Left cardiac atrium (tissue), 4 donors: ENCODE measurements at regions not wholly inside any gene's neighbourhood (a gene's known extent, or its start where the extent isn't known, plus 50 kb on each side); places are given as distances from the start of the nearest gene placed in this dataset.
"Not testable (repeated sequence)": the region's sequence is repeated elsewhere in the genome, so short reads cannot be mapped to it uniquely, and the experiment has no call there.

Experiments
- ATAC-seq, 2 donors: fragments of 200-7000 bp; cut with Tn5 transposase; one replicate each; pipeline ENCODE4 v1.9.1; 2020; ENCODE audit warnings: mild to moderate bottlenecking in 2 of 2, moderate library complexity in 2 of 2
- DNase-seq: peaks from one replicate; pipeline ENCODE4 v3.0.0-alpha.2; 2020
- intact Hi-C, 2 donors: fragments of 100-400 bp; cut with DNase I; formaldehyde crosslinking; loops; one replicate each; pipeline versions ENCODE4 v1.14.1 to v1.15.1; 2022 to 2023
- donor health status: DM: no; HTN: yes; CAD: no.
- donor health status: DM: no; HTN: yes; CAD: no; lungs with severe emphysema.
- donor health status: DM: yes; HTN: yes; CAD: no.
- donor health status: Dilated cardiomyopathy.

- ATAC-seq, DNase-seq, intact Hi-C loops: not testable (repeated sequence)
These were observed 342.0 kb upstream of the PKN2 start for GRCh38 chr1:88342081-88342480.

GRCh38 chr1:88350648-88351047 lies 333.4 kb upstream of the PKN2 start:
- ATAC-seq (no peak), DNase-seq (no peak)
- intact Hi-C loops: no loop called here

- intact Hi-C loops: no loop called here
- ATAC-seq: no peak
- DNase-seq: no peak
These were observed 332.1 kb upstream of the PKN2 start for GRCh38 chr1:88351960-88352359.

DNA sequence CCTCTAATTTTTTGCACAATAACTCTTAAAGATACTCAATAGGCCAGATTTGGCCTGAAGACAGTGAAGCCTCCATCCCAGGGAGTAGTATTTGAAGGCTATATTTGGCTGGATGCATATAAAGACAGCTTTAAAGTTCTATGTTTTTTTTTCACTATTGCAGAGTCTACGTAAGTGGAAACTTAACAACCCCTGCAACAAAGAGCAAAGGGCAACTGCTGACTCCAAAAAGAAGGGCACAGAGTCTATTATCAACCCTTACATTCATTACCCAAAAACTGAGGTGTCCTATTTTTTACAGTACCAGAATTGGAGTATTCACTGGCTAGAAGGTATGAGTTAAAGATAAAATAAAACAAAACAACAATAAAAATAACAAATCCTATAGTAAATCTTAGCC lies 329.8 kb upstream of the PKN2 start:
- intact Hi-C loops: no loop called here
- DNase-seq (no peak), ATAC-seq (no peak)

DNA sequence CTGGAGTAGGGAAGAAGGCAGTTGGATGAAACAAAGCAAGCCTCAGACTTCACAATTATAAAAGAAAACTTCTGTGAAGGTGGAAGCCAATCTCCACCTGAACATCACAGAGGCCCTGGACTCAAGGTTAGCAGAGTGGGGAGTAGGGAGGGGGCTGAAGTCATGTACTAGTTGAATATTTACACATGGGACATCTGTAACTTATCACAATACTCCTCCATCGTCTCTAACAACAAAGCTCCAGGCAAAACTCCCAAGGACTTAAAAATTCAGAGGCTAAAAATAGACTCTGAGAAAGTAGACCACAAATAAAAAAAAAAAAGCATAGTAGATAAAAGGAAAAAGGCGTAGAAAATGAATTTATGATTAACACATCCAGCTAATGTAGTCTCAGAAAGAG lies 326.3 kb upstream of the PKN2 start:
- no peak for ATAC-seq
- DNase-seq: no peak
- intact Hi-C loops: no loop called here

GRCh38 chr1:88371436-88372023 lies 312.5 kb upstream of the PKN2 start:
- ATAC-seq: no peak
- intact Hi-C loops: no loop called here
- DNase-seq: no peak

GRCh38 chr1:88375977-88376376 lies 308.1 kb upstream of the PKN2 start:
- DNase-seq (no peak), ATAC-seq (no peak)
- intact Hi-C loops: no loop called here

- DNase-seq (no peak), ATAC-seq (no peak)
- intact Hi-C loops: no loop called here
These were observed 307.7 kb upstream of the PKN2 start for GRCh38 chr1:88376421-88376820.

DNA sequence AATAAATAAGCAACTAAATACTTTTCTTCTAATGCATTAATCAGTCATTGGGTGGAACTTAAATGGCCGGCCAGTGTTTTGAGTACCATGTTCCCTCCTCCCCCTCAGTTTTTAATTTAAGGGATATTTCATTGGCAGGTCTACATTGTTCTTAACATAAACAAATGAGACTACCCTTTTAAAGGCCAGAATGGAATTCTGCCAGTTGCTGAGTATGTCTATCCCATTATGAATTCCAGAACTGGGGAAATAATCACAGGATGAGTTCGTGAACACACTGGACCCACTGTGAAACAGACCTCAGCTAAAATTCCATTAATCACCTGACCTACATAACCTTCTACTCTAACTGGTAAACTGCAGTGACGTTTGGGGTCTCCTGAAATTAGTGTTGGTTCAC lies 305.5 kb upstream of the PKN2 start:
- DNase-seq (no peak), ATAC-seq (no peak)
- intact Hi-C loops: no loop called here

- ATAC-seq: no peak
- intact Hi-C loops: no loop called here
- DNase-seq: no peak
These were observed 289.1 kb upstream of the PKN2 start for GRCh38 chr1:88394958-88395357.

DNA sequence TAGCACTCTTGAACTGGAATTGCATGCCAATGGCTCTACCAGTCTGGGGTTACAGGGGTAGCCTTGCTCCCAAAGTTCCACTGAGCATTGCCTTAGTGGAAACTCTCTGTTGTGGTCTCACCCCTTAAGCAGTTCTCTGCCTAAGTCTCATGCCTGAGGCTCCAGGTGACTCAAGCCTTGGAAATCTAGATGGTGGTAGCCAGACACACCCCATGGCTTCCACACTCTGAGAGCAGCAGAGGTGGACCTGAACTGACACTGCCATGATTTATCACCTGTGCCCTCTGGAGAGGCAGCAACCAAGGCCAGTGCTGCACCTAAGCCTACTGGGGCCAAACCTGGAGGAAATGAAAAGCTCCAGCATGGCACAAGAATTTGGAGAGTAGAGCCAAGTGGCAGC lies 285.7 kb upstream of the PKN2 start:
- intact Hi-C loops: no loop called here
- ATAC-seq (no peak), DNase-seq (no peak)

- DNase-seq (no peak), ATAC-seq (no peak)
- intact Hi-C loops: no loop called here
These were observed 284.4 kb upstream of the PKN2 start for GRCh38 chr1:88399690-88400089.

GRCh38 chr1:88401313-88401712 lies 282.8 kb upstream of the PKN2 start:
- DNase-seq: no peak
- intact Hi-C loops: no loop called here
- ATAC-seq: no peak

DNA sequence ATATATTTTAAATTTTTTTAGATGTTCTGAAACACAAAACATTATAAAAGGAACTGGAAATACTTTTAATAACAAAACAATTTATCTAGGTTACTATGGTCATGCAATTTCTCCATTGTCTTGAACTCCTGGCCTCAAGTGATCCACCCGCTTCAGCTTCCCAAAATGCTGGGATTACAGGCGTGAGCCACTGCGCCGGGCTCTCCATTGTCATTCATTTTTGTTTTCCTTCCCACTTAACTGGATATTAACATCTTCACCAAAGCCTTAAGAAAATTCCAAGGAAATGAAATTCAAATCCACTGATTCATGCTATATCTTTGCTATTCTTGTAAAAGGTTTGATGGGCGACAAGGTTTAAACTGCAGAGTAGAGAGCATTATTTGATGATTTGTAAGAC lies 279.5 kb upstream of the PKN2 start:
- DNase-seq: no peak
- intact Hi-C loops: no loop called here
- ATAC-seq: no peak

DNA sequence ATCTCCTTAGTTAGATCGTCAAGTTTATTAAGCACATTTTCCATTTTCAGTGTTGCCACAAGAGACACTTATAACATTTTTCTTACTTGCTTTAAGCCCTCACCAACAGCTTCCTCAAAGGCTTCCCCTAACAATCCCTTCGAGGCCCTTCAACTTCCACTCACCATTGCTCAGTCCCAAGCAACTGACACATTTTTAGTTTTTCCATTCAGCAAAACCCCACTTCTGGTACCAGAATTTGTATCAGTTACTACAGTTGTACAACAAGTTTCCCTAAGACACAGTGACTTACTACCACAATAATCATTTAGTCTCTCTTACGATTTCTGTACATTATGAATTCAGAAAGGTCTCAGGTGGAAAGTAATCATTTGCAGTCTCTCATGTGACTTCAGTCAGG lies 276.8 kb upstream of the PKN2 start:
- ATAC-seq (no peak), DNase-seq (no peak)
- intact Hi-C loops: no loop called here

GRCh38 chr1:88421997-88422396 lies 262.1 kb upstream of the PKN2 start:
- ATAC-seq (no peak), DNase-seq (no peak)
- intact Hi-C loops: no loop called here

DNA sequence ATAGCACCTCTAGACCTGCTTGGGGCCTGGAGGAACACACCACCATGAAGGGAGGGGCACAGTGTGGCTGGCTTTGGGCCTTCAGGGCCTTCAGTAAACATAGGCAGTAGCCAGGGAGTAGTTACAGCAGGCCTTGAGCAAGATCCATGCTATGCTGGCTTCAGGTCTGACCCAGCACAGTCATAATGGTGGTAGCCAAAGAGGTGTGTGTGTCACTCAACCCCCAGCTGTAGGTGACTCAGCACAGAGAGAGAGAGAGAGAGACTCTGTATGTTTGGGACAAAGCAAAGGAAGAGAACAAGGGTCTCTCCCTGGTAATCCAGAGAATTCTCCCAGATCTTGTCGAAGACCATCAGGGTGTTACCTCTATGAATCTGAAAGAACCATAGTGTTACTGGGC lies 250.5 kb upstream of the PKN2 start:
- intact Hi-C loops: no loop called here
- ATAC-seq: no peak
- no peak for DNase-seq

DNA sequence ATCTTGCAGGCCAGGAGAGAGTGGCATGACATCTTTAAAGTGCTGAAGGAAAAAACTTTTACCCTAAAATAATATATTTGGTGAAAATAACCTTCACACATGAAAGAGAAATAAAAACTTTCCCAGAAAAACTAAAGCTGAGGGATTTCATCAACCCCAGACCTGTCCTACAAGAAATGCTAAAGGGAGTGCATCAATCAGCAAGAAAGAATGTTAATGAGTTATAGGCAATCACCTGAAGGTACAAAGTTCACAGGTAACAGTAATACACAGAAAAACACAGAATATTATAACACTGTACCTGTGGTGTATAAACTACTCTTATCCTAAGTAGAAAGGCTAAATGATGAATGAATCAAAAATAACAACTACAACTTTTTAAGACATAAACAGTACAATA lies 249.2 kb upstream of the PKN2 start:
- DNase-seq (no peak), ATAC-seq (no peak)
- intact Hi-C loops: no loop called here

DNA sequence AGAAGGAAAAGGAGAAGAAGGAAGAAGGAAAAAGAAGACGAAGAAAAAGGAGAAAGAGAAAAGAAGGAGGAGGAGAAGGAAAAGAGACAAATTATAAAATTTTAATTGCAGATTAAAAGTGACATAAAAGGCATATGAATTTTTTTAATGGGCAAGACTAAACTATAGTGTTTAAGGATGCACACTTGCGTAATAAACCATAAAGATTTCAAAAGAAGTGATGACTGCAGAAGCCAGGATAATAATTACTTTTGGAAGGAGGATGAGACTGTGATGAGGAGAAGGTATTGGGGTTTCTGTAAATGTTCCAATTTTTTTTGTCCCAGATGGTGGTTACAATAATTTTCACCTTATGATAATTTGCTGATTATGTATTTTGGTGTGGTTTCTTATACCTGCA lies 243.1 kb upstream of the PKN2 start:
- DNase-seq: no peak
- intact Hi-C loops: no loop called here
- no peak for ATAC-seq

- no peak for ATAC-seq
- no peak for DNase-seq
- intact Hi-C loops: no loop called here
These were observed 232.2 kb upstream of the PKN2 start for GRCh38 chr1:88451856-88452255.

- ATAC-seq (no peak), DNase-seq (no peak)
- intact Hi-C loops: no loop called here
These were observed 230.8 kb upstream of the PKN2 start for GRCh38 chr1:88453295-88453694.

DNA sequence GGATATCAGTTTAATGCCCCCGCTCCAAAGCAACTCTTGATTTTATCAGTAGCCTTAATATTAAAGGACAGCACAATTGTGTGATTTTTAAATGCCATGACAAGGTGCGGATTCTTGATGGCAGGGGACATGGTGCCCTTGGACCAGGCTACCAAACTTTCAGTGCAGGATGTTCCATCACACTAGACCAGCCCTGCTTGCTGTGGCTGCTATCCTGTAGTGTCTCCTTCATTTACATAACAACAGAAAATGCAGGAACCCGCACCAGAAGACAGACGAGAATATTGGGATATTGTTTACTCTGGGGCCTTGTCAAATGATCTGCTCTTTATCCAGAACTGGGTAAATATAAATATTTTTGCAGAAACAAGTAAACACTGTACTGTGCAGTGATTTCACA lies 229.3 kb upstream of the PKN2 start:
- intact Hi-C loops: no loop called here
- ATAC-seq (no peak), DNase-seq (no peak)
